Amniotic stem cell (primary cell): ENCODE measurements at regions not wholly inside any gene's neighbourhood (a gene's known extent, or its start where the extent isn't known, plus 50 kb on each side); places are given as distances from the start of the nearest gene placed in this dataset.

Experiments
- DNase-seq: peaks from one replicate; lab custom pipeline; 2025; lab: John Stamatoyannopoulos, UW

GRCh38 chr7:18200855-18201254 is 173.2 kb upstream of the PRPS1L1 start:
- no peak for DNase-seq

DNA sequence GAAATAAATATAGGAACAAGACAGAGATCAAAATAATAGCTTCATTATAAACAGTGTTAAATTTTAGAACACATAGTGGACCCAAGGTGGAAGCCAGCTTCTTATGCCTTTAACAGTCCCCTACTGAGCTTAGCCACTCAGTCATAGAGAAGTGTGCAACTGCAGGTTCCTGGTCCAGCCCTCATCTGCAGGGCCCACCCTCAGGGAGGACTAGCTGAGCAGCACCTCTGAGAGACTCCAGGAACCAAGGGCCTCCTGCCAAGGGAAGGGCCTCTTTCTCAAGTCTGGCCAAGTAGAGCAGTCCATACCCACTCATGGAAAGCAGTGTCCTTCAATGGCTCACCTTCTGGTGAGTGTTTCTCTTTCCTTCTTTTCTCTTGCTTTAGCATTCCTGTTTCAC is 173.7 kb upstream of the PRPS1L1 start:
- DNase-seq = no peak

DNA sequence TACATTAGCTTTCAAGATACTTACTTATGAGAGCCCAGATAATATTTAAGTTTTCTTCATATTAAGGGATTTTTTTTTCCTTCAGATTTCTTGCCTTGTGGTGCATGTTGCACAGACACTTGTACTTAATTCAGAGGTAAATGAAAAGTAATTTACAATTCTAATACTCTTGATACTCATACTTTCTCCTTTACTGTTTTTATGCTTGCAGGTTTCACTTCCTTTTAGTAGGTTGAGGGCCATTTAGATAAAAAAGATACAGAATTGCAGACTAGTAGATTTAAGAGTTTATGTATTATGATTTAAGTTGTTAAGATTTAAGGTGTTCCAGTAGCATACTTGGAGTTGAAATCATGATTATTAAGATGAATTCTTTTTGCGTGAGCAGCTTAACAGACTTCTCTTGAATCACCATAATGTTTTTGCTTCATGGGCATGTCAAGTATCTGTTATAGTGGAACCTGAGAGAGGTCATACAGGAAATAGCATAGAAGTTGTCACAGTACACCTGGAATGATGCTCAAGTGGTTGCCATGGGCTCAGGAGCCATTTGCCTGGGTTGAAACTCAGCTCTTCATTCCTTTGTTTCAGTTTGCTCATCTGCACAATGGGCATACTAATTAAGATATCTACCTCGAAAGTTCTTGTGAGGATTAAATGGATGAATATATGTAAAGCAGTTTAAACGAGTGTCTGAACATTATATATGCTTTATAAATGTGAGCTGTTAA is 174.8 kb upstream of the PRPS1L1 start:
- no peak for DNase-seq

DNA sequence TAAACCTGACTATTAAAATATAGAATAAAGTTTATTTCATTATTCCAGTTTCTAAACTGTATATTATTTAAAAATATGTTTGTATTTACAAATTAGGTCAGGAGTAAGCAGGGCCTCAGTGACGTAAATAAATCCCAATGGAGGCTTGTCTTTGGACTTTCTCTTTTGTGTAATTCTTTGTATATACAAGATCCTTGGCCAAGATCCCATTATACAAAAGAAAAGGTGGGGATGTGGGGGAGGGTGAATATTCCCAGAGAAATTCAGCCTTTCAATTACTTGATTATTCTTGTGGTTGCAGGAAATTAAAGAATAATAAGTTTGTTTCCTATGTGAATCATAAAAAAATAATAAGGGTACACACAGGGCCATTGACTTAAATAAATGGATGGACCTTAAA is 178.7 kb upstream of the PRPS1L1 start:
- DNase-seq = no peak

GRCh38 chr7:18208921-18209320 is 181.3 kb upstream of the PRPS1L1 start:
- DNase-seq = no peak

GRCh38 chr7:18210377-18210776 is 182.7 kb upstream of the PRPS1L1 start:
- no peak for DNase-seq

GRCh38 chr7:18210788-18211187 is 183.1 kb upstream of the PRPS1L1 start:
- no peak for DNase-seq

DNA sequence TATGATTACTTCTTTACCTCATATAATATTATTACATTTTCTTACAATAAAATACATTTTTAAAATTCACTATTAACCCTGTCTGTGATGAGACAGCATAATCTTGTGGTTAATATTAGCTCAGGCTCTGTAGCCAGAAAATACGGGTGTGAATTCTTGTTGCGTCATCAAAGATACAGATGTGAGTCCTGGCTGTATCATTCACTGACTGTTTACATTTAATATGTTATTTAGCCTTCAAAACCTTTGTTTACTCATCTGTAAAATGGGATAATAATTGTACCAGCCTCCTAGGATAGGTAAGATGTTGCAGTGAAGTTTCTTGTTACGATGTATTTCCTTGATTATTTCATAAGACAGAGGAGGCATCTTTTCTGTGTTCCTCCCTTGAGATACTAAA is 184.7 kb upstream of the PRPS1L1 start:
- no peak for DNase-seq

- DNase-seq = peak; percentile 38
These were observed 185.1 kb upstream of the PRPS1L1 start for GRCh38 chr7:18212758-18213157.

DNA sequence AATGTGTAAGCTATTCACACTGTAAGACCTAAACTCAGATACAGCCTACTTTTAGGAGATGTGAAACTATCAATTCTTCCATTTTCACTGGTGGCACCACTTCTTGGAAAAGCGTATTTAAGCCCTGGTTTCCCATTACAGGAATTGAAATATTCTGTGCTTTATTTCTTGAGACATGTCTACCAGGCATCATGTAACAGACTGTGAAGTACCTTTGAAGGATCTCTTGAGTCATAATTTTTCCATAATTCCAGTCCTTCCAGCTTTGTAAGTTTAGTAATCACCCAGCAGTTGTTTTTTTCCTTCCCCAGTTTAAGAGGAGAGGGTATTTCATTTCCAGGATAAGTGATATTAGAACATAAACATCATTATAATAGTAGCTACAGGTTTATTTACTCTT is 186.0 kb upstream of the PRPS1L1 start:
- no peak for DNase-seq

DNA sequence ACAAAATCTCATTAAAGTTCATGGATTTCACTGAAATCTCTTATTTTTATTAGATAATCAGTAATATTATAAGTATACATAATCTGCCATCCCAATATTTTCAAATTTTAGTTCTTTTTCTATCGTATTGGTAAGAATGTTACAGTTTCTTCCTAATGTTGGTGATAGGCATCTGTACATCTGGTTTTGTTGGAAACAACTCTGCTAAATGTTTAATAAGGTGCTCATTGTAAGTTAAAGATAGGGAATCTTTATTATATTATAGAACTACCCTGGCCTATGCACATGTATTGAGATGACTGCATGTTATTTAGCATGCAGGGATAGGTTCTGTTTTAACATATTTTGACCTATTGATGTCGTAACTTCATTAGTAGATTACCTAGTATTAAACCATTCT is 188.6 kb upstream of the PRPS1L1 start:
- no peak for DNase-seq

DNA sequence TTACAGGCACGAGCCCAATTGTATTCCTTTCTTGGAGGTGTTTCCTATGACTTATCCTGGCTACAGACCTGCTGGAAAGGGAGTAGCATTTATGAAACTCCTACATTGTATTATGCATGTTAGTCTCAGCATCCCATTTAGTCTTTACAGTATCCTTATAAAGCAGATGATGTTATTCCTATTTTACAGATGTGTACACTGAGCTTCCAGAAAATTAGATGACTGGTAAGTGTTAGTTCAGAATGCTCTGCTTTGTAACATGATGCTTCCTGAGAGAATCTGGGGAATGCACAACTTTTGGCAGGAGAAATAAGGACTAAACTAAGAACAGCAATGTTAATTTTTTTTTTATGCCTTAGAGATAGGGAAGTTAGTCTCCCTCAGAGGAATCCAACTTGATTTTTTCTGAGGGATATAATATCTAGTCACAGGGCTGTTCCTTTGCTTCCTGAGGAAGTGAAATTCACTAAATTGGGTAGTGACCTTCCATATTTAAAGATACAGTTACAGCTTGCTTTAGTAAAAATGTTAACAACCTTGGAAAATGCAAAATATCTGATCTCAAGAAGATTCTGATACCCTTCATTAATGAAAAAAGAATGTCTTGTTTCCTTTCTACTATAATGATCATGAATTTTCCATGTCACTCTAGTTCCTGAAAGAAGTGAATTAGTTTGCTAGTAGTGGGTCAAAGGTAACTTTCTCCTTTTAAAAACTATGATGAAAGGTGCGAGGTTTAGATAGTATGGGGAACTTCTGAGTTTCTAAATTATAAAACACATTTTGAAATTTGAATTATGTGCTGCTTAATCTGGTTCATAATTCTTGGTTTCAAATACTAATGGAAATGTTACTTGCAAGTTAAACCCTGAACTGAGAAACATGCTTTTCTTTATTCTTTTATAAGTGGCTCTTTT is 194.0 kb upstream of the PRPS1L1 start:
- DNase-seq = no peak

- DNase-seq = no peak
These were observed 195.0 kb upstream of the PRPS1L1 start for GRCh38 chr7:18222636-18223035.

DNA sequence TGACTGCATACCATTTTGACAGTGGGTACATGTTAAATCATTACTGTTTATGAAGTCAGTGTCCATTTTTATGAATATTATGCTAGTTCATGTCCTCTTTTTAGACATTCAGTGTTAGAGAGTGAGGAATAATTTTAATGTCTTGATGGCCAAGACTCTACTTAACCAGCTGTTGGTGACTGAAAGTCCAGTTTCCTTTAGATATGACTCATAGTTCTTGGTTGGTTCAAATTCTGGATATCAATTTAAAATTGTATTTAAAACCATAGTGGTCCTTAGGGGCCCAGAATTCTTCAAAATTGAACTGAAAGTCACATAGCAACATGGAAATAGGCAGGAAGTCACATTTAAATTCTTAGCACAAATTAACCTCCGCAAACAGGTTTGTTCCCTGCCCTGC is 196.5 kb upstream of the PRPS1L1 start:
- no peak for DNase-seq

DNA sequence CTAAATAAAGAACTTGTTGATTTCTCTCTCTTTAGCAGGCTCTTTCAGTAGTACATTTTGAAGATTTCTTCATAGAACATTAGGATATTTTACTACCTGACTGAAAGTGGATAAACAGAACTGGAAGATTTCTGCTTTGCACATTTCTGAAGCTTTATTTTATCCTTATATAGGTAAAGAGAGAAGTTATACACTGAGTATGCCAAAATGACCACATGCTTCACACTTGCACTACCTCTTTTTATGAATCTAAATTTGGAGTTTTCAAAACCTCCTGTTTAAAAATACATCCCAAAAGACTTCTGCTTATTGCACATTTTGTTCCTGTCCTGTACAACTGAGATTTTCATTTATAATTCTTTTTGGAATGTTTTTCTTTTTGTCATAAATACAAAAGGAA is 197.4 kb upstream of the PRPS1L1 start:
- DNase-seq = no peak

GRCh38 chr7:18226598-18226997 is 199.0 kb upstream of the PRPS1L1 start:
- DNase-seq = no peak

GRCh38 chr7:18228686-18229085 is 201.0 kb upstream of the PRPS1L1 start:
- no peak for DNase-seq

DNA sequence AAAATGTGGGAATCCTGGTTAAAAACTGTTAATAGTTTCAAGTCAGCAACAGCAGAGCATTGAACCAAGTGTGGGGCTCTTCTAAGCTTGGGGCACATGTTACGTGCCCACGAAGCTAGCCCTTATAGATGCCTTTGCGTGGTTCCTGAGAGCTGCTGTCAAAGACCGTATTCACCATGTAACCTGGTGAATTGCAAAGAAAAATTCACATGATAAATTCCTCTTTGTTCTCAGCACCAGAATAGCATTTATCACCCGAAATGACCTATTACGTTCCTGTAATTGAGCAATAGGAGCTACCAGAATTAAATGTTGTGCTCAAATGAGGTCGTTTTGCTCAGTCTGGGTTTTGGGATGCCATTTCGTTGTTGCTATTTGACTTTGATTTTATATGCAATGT is 202.6 kb upstream of the PRPS1L1 start:
- DNase-seq = no peak

DNA sequence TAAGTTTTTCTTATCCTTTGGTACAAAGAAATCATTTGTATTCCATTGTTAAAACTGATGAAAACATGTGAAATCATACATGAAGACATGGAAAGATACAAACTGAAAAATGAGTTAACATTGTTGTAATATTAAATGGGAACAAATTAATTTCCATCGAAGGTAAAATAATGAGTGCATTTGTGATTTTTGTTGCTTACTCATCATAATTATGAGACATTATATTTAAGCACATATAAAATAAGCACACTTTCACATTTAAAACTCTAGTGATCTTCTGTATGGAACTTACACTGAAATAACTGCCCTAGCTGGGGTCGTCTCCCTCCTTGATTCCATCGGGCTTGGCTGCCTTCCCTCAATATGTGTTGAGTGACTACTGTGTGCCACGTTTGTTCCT is 204.2 kb upstream of the PRPS1L1 start:
- no peak for DNase-seq

GRCh38 chr7:18234519-18234918 is 206.9 kb upstream of the PRPS1L1 start:
- DNase-seq = no peak

DNA sequence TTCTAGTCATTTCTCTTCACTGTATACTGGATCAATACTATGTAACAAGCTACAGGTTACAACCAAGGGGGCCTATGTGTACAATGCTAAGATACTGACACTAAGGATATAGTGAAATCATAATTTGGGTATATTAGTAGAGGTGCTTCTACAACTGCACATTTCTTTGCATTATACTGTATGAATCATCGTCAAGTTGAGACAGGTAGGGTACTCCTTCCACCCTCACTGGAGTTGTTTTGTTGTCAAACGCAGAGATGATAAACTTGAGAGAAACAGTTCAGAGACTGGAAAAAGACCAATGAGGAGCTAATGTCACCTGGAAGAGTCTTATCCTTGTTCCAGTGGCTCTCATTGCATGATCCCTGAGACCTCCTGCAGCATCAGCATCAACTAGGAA is 208.2 kb upstream of the PRPS1L1 start:
- no peak for DNase-seq

GRCh38 chr7:18239212-18239611 is 211.6 kb upstream of the PRPS1L1 start:
- no peak for DNase-seq

DNA sequence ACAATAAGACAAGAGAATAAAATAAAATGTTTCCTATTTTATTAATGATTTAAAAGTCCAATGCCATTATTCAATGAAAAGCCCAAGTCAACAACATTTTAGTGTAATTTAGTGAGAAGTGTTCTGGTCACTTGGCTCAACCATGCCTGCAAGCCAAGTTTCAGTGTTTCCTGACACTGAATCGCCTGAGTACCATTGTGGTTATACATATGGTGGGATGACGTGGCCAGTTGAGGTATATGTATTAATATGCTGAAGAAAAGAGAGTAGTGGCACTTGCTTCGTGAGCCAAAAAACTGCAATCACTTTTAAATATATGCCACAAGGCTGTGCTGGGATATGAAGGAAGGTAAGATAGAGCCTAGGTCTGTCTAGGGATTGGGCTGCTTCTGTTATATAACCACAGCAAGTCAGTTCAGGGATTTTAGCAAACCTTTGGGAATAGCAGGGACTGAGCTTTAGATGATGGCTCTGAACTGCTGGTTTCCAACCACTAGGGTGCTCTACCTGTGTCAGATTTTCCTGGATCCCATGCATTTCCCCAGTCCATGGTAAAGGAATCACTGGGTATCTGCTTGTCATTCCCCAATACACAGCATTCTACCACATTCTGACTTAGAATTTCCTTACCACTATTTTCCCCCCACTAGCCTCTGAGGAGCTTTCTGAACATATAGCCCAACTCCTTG is 214.0 kb upstream of the PRPS1L1 start:
- DNase-seq = no peak
